Neural crest cell (in vitro differentiated cells): ENCODE measurements at regions not wholly inside any gene's neighbourhood (a gene's known extent, or its start where the extent isn't known, plus 50 kb on each side); places are given as distances from the start of the nearest gene placed in this dataset.
"Not testable (repeated sequence)": the region's sequence is repeated elsewhere in the genome, so short reads cannot be mapped to it uniquely, and the experiment has no call there.

Experiments
- DNase-seq: peaks from one replicate; pipeline ENCODE4 v3.0.0; 2021; ENCODE audit warnings: low read depth, mixed read lengths, low spot score
- H3K27ac Mint-ChIP-seq: one replicate; pipeline ENCODE4 v1.8.0; 2021; ENCODE audit warnings: mild to moderate bottlenecking, mixed read lengths; ENCODE audit not compliant: unreplicated experiment
- H3K27me3 Mint-ChIP-seq: 2 replicates; pipeline ENCODE4 v1.8.0; 2021; ENCODE audit warnings: low read depth, mild to moderate bottlenecking, mixed read lengths
- H3K36me3 Mint-ChIP-seq: 2 replicates; pipeline ENCODE4 v1.8.0; 2021; ENCODE audit warnings: low read depth, mild to moderate bottlenecking, mixed read lengths
- H3K4me1 Mint-ChIP-seq: 2 replicates; pipeline ENCODE4 v1.8.0; 2021; ENCODE audit warnings: mixed read lengths
- H3K4me3 Mint-ChIP-seq: one replicate; pipeline ENCODE4 v1.8.0; 2021; ENCODE audit warnings: mild to moderate bottlenecking, mixed read lengths
- H3K9me3 Mint-ChIP-seq: 2 replicates; pipeline ENCODE4 v1.8.0; 2021; ENCODE audit warnings: mixed read lengths
- TF ChIP-seq, protein P1 (sequence below): fragments of 200-600 bp; sonication (generic); conservative IDR thresholded peaks from 2 replicates; pipeline ENCODE4 v1.5.0; 2021; ENCODE audit warnings: antibody characterized with exemption, mild to moderate bottlenecking

DNA sequence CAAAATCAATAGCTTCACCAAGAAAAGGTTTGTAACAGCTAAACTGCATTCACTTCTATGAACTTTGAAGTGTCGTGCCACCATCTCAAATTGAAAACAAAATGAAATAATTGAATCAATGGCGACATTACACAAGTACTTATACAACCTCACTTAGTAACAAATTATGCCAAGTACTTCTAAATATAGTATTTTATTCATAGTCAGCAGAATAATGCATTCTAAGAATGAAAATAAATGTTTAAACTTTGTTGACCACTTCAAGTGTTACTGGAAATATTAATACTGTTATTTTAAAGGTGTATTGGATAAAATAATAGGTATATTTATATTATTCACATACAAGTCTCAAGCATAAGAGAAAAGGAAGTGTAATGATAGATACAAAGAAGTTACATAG lies 280.1 kb upstream of the HTR1E start:
- peaks cover 5% of the 10 kb centered on the region for H3K27me3 Mint-ChIP-seq

GRCh38 chr6:86629123-86629522 lies 308.2 kb upstream of the HTR1E start:
- no peak for DNase-seq
- H3K27ac Mint-ChIP-seq, result no peak overlapping the region
- no peak overlapping the region for H3K4me3 Mint-ChIP-seq
- no peaks in the 10 kb centered on the region for H3K4me1 Mint-ChIP-seq
- peaks cover 7% of the 10 kb centered on the region for H3K27me3 Mint-ChIP-seq
- H3K9me3 Mint-ChIP-seq, result no peaks in the 10 kb centered on the region
- no peaks in the 10 kb centered on the region for H3K36me3 Mint-ChIP-seq
- TF ChIP-seq, protein P1, sequence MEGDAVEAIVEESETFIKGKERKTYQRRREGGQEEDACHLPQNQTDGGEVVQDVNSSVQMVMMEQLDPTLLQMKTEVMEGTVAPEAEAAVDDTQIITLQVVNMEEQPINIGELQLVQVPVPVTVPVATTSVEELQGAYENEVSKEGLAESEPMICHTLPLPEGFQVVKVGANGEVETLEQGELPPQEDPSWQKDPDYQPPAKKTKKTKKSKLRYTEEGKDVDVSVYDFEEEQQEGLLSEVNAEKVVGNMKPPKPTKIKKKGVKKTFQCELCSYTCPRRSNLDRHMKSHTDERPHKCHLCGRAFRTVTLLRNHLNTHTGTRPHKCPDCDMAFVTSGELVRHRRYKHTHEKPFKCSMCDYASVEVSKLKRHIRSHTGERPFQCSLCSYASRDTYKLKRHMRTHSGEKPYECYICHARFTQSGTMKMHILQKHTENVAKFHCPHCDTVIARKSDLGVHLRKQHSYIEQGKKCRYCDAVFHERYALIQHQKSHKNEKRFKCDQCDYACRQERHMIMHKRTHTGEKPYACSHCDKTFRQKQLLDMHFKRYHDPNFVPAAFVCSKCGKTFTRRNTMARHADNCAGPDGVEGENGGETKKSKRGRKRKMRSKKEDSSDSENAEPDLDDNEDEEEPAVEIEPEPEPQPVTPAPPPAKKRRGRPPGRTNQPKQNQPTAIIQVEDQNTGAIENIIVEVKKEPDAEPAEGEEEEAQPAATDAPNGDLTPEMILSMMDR, result no peak

More for the DNA sequence above, 280.1 kb upstream of the HTR1E start:
- peaks cover 11% of the 10 kb centered on the region for H3K9me3 Mint-ChIP-seq
- no peaks in the 10 kb centered on the region for H3K4me1 Mint-ChIP-seq
- no peak for DNase-seq
- no peak overlapping the region for H3K27ac Mint-ChIP-seq
- TF ChIP-seq, protein P1, result no peak
- H3K36me3 Mint-ChIP-seq, result no peaks in the 10 kb centered on the region
- H3K4me3 Mint-ChIP-seq, result no peak overlapping the region

DNA sequence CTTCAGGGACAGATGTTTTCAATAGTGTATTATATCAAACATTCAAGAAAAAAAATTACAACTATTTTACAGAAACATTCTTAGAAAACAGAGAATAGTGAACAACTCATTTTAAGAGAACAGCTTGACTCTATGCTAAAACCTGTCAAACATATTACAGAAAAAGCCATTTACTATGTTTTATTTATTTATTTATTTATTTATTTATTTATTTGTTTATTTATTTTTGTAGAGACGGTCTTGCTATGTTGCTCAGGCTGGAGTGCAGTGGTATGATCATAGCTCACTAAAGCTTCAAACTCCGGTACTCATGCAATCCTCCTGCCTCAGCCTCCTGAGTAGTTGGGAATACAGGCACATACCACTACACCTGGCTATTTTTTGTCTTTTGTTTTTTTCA lies 317.9 kb upstream of the HTR1E start:
- no peak for DNase-seq
- TF ChIP-seq, protein P1, result no peak
- no peaks in the 10 kb centered on the region for H3K4me1 Mint-ChIP-seq
- H3K27me3 Mint-ChIP-seq, result no peaks in the 10 kb centered on the region
- H3K27ac Mint-ChIP-seq, result no peak overlapping the region
- no peak overlapping the region for H3K4me3 Mint-ChIP-seq
- peaks cover 5% of the 10 kb centered on the region for H3K9me3 Mint-ChIP-seq
- H3K36me3 Mint-ChIP-seq, result no peaks in the 10 kb centered on the region

- DNase-seq, result no peak
- no peaks in the 10 kb centered on the region for H3K36me3 Mint-ChIP-seq
- H3K27me3 Mint-ChIP-seq, result no peaks in the 10 kb centered on the region
- no peaks in the 10 kb centered on the region for H3K4me1 Mint-ChIP-seq
- H3K4me3 Mint-ChIP-seq, result no peak overlapping the region
- H3K9me3 Mint-ChIP-seq, result no peaks in the 10 kb centered on the region
- H3K27ac Mint-ChIP-seq, result no peak overlapping the region
- TF ChIP-seq, protein P1, result no peak
These were observed 322.0 kb upstream of the HTR1E start for GRCh38 chr6:86615299-86615698.

GRCh38 chr6:86609549-86610388 lies 327.6 kb upstream of the HTR1E start:
- H3K27me3 Mint-ChIP-seq, result no peaks in the 10 kb centered on the region
- H3K36me3 Mint-ChIP-seq, result no peaks in the 10 kb centered on the region
- TF ChIP-seq, protein P1, result no peak
- no peaks in the 10 kb centered on the region for H3K9me3 Mint-ChIP-seq
- H3K4me3 Mint-ChIP-seq, result no peak overlapping the region
- no peak for DNase-seq
- H3K4me1 Mint-ChIP-seq, result peaks cover 4% of the 10 kb centered on the region
- H3K27ac Mint-ChIP-seq, result no peak overlapping the region

DNA sequence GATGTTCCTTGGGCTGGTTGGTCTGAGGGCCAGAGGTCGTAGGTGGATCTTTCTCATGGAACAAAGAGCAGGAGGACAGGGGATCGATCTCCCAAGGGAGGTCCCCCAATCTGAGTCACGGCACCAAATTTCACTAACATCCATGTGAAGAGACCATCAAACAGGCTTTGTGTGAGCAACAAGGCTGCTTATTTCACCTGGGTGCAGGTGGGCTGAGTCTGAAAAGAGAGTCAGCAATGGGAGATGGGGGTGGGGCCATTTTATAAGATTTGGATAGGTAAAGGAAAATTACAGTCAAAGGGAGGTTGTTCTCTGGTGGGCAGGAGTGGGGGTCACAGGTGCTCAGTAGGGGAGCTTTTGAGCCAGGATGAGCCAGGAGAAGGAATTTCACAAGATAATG lies 334.0 kb upstream of the HTR1E start:
- H3K4me3 Mint-ChIP-seq, H3K4me1 Mint-ChIP-seq, H3K36me3 Mint-ChIP-seq, H3K27ac Mint-ChIP-seq, DNase-seq, H3K27me3 Mint-ChIP-seq, H3K9me3 Mint-ChIP-seq: not testable (repeated sequence)

DNA sequence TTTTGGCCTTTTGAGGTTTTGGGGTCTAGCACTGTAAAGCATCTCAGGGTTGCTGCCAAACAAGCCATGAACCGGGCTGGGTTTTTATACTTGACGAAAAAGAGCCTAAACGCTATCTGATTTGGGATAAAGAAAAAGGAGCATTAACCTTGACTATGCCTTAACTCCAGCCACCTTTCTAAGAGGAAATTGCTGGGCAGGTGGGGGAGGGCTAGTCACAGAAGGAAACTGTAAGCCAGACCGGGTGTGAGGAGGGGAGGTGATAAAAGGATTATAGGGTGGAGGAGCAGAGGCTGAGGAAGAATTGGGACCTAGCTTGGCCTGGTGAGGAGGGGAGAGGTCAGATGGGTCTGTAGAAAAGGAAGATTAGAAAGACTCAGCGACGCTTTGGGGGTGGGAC lies 335.2 kb upstream of the HTR1E start:
- DNase-seq, H3K4me1 Mint-ChIP-seq, H3K9me3 Mint-ChIP-seq, H3K27ac Mint-ChIP-seq, H3K27me3 Mint-ChIP-seq, H3K4me3 Mint-ChIP-seq, H3K36me3 Mint-ChIP-seq: not testable (repeated sequence)

- H3K9me3 Mint-ChIP-seq, H3K27me3 Mint-ChIP-seq, H3K27ac Mint-ChIP-seq, H3K4me1 Mint-ChIP-seq, DNase-seq, H3K36me3 Mint-ChIP-seq, H3K4me3 Mint-ChIP-seq: not testable (repeated sequence)
These were observed 338.4 kb upstream of the HTR1E start for GRCh38 chr6:86598969-86599368.
